AML-193 (cell line): ENCODE measurements at regions not wholly inside any gene's neighbourhood (a gene's known extent, or its start where the extent isn't known, plus 50 kb on each side); places are given as distances from the start of the nearest gene placed in this dataset.

Experiments used
- DNase-seq, 2 experiments: peaks; one replicate each; lab custom pipeline; 2025; lab: John Stamatoyannopoulos, UW

GRCh38 chr17:68740555-68741447 lies 139.6 kb upstream of the FAM20A start:
- DNase-seq: no peak

- DNase-seq: no peak
Observed at GRCh38 chr17:68737761-68738443, 136.7 kb upstream of the FAM20A start.

GRCh38 chr17:68734931-68735330 lies 133.8 kb upstream of the FAM20A start:
- DNase-seq: no peak

- DNase-seq: no peak
Observed at GRCh38 chr17:68734187-68734900, 133.2 kb upstream of the FAM20A start.

GRCh38 chr17:68733241-68734176 lies 132.3 kb upstream of the FAM20A start:
- no peak for DNase-seq

GRCh38 chr17:68732301-68732749 lies 131.2 kb upstream of the FAM20A start:
- DNase-seq: no peak

- DNase-seq: no peak
Observed at GRCh38 chr17:68731465-68731864, 130.3 kb upstream of the FAM20A start.

GRCh38 chr17:68719431-68719830 lies 118.3 kb upstream of the FAM20A start:
- DNase-seq: no peak

GRCh38 chr17:68718926-68719325 lies 117.8 kb upstream of the FAM20A start:
- DNase-seq: no peak

GRCh38 chr17:68718465-68718864 lies 117.3 kb upstream of the FAM20A start:
- DNase-seq: no peak

- no peak for DNase-seq
Observed at GRCh38 chr17:68714676-68715075, 113.5 kb upstream of the FAM20A start.

- DNase-seq: no peak
Observed at GRCh38 chr17:68711858-68712257, 110.7 kb upstream of the FAM20A start.

GRCh38 chr17:68710976-68711375 lies 109.8 kb upstream of the FAM20A start:
- no peak for DNase-seq

- no peak for DNase-seq
Observed at GRCh38 chr17:68710035-68710780, 109.0 kb upstream of the FAM20A start.

- DNase-seq: no peak
Observed at GRCh38 chr17:68709461-68709860, 108.3 kb upstream of the FAM20A start.

GRCh38 chr17:68707031-68707430 lies 105.9 kb upstream of the FAM20A start:
- no peak for DNase-seq

GRCh38 chr17:68706356-68706920 lies 105.3 kb upstream of the FAM20A start:
- DNase-seq: no peak

GRCh38 chr17:68705714-68706076 lies 104.5 kb upstream of the FAM20A start:
- DNase-seq: no peak

- no peak for DNase-seq
Observed at GRCh38 chr17:68704871-68705713, 103.9 kb upstream of the FAM20A start.

GRCh38 chr17:68701046-68701445 lies 99.9 kb upstream of the FAM20A start:
- no peak for DNase-seq
